GM18502 (cell line): ENCODE measurements at regions not wholly inside any gene's neighbourhood (a gene's known extent, or its start where the extent isn't known, plus 50 kb on each side); places are given as distances from the start of the nearest gene placed in this dataset.
A peak's percentile ranks its signal among the peaks of the same experiment; 100 is the strongest.

Experiments used
- ATAC-seq: cut with Tn5 transposase; IDR thresholded peaks from one replicate; pipeline ENCODE4 v1.9.1; 2021; ENCODE audit warnings: mild to moderate bottlenecking; ENCODE audit not compliant: unreplicated experiment, poor library complexity

DNA sequence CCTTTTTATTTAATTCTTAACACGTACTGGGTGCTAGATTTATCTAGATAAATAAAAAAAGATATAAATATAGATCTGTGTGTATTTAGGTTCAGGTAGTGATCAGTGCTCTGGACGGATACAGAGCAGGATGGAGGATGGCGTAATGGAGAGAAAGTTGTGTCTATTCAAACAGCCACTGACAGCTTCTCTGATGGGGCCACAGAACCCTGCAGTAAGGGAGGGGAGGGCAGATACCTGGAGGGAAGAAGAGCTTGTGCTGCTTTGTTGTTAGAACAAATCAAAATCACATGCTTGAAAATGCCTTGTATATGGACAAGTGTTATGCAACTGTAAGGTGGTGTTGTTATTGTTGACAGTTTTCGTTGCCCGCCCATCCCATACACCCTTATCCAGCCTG, 170.2 kb downstream of the UTP18 start:
- no peak for ATAC-seq

DNA sequence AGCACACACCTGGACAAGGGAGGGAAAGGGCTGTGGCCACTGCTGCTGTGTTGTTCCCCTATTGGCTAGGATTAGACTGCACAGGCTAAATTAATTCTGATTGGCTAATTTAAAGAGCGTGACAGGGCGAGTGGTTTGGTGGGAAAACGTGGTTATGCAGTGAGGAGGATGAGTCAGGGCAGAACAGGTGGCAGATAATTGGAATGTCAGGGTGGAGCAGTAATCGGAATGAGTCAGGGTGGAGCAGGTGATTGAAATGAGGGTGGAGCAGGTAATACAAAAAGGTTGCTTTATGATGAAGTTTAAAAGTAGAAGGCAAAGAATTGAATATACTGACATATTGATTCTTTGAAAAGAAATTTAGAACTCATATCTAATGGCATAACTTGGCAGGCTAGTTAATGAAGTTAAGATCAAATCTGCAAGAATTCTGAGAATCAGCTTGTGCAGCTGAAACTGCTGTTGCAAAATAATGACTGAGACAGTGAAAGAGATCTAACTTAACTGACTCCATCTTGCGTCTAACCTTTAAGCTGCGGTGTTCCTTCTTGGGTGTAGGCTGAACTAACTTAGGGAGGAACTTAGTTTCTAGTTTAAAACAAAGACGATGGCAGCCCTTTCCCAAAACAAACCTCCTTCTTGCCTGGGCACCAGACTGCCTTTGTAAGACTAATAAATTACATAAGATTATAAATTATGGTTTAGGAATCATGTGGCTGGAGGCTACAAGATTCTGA, 174.3 kb downstream of the UTP18 start:
- ATAC-seq: no peak

DNA sequence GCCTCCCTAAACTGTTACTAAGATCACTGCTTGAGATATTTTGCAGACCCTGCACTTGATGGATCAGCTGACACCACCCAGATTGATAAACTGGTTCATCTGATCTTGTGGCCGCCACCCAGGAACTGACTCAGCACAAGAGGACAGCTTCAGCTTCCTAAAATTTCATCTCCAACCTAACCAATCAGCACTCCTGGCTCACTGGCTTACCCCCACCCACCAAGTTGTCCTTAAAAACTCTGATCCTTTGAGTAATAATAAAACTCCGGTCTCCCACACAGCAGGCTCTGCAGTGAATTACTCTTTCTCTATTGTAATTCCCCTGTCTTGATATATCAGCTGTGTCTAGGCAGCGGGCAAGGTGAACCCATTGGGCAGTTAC, 174.8 kb downstream of the UTP18 start:
- ATAC-seq: no peak

DNA sequence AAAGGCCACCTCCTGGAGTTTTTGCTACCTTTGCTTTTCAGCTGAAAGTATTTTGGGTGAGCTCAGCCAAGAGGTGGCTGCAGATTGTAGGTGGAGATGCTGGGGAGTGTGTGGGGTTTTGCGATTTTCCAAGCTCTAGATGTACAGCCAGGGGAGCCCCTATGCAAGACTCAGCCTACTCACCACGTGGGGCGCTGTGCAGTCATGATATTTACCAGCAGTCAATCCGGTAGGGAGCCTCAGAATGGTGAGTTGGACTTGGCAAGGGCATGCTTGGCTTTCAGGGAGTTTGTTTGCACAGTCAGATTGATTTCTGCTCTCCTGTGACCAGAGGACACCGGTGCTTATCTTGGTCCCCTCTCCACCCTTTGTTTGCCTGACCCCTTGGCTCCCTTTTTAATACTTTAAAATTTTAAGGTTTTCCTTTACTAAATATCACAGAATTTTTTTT, 175.3 kb downstream of the UTP18 start:
- no peak for ATAC-seq

DNA sequence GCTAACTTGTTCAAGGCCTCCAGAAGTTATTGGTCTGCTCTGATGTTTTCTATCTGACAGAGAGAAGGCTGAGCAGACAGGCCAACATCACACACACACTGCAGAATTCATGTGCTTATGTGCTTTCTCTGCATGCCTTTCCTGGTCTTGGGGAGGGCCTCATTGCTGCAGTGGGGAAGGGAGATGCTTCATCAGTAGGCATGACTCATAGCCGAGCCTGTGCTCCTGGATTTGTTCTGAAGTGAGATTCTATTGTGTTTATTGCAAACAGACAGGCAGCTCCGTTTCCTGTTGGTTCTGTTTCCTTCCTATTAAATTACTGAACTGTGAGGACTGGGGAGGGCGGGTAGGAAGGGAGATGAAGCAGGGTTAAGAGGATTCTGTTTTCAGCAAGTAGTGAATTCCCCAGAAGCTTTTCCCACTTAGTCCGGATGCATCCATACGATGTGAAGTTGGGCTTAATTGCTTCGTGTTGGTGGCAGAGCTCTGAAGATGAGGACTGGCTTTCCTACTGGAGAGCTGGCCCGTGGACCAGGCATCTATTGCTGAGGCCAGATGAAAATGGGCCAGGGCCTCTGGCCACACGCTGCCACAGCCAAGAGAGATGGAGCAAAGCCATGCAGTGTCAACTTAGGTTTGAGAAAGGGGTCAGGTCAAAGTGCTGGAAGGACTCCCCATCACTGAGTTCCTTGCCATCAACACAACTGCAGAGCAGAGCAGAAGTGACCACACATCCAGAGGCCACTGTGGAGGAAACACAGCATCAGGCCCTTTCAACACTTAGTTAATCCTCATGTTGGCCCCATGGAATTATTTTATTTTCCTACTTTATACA, 179.3 kb downstream of the UTP18 start:
- ATAC-seq: no peak

DNA sequence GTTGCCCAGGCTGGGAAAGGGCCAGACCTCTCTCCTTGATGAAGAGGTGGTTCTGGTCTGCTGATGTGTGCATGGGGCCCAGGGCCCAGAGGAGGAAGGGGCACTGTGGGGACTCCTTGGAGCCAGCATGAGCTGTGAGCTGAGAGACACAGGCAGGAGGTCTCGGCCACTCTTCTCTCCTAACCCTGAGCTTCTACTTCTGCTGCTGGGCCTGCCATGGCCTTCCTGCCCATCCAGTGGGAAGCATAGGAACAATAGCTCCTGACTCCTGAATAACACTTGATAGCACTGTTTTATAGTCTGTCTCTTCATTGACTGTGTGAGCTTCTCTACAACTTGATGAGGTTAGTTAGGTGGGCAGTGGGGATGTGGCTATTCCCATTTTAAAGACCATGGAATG, 181.1 kb downstream of the UTP18 start:
- ATAC-seq: no peak

DNA sequence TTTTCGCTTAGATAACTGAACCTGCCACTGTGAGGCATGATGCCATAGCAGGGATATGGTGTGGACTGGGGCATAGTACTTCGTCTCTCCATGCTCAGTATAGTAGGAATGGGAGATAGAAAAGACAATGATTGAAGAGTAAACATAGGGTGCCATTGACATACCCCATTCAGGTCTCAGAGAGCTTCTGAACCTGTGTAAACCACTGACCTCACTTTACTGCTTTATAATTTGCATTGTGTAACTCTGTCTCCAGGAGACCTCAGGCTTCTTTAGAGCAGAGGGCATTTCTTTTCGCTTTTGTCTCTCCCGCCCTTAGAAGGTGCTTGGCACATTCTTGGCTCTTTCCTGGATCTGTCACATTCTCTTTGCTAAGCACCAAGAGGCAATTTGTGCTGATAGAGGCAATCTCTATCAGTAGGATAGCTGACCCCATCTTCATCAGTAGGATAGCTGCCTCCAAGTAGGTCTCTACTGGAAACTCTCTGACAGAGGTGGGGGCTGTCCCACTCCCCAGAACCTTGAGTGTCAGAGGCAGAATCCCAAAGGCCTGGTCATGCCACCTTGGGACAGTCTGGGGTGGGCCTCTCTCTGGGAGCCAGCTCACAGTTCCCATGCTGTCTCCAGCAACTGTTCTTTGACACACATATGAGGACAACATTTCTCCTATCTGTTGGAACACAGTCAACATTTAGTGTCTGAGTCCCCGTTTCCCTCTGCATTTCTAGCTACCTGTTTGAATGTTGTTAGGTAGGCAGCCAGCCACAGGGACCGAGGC, 181.9 kb downstream of the UTP18 start:
- no peak for ATAC-seq

DNA sequence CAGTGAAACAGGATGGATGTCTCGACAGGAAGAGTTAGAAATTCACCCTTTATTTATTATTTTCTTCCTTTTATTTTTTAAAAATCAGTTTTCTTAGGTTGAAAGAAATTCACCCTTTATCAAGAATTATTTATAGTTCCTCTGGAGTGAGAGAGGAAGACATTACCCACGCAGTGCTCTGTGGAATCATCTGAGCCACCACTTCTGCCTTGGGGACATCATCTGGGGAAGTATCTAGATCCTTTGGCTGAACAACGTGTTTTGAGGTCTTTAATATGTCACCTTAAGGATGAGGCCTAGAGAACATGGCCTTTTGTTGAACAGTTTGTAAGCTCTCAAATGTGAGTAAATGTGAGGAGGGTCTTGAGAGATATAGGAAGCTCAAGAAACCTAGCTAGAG, 183.3 kb downstream of the UTP18 start:
- no peak for ATAC-seq

DNA sequence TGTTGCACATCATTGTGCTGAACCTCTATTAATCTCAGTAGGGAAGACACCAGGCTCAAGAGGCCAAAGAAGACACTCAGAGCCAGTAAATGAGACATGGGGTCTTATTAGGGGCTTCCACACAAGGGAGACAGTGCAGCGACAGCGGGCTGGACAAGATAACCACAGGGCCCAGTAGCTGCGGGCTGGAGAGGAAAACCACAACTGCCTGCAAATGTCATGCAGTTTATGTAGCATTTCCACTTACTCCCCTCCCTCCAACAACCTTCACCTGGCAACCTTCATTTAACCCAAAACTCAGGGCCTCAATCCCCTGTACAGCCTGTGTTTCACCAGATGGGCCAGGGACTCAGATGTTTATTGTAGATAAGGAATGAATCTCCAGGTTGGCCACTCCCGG, 185.6 kb downstream of the UTP18 start:
- no peak for ATAC-seq

DNA sequence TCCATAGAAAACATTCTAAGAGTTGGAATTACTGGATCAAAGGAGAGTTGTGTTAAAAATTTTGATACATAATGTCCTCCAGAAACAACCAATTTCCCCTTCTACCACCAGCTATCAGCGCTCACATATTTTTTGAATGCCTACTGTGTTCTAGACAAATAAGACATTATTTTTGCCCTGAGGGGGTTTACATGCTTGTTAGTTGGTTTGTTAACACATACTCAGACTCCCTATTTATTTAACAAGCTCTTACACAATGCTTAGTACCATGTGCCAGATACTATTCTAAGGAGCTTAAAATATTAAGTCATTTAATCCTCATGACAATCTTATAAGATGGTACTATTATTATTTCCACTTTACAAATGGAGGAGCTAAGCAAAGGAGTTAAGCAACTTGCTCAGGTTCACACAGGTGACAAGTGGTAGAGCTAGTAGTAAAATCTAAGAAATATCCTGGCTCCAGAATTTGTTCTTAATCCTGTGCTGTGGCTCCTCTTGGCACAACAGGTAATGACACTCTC, 194.2 kb downstream of the UTP18 start:
- no peak for ATAC-seq

DNA sequence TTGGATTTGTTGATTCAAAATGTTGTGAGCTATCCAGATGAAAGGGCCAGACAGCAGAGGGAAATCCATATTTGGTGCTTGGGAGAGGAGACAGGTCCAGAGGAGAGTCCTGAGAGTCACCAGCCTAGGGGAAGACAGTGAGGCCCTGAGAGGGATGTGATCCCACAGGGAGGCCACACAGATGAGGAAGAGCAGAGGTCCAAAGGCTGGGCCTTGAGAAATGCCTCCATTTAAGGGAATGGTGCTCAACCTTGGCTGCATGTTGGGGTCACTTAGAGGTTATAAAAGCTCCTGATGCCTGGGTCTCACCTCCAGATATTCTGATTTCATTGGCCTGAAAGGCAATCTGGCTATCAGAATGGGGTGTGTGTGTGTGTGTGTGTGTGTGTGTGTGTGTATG, 194.9 kb downstream of the UTP18 start:
- no peak for ATAC-seq

DNA sequence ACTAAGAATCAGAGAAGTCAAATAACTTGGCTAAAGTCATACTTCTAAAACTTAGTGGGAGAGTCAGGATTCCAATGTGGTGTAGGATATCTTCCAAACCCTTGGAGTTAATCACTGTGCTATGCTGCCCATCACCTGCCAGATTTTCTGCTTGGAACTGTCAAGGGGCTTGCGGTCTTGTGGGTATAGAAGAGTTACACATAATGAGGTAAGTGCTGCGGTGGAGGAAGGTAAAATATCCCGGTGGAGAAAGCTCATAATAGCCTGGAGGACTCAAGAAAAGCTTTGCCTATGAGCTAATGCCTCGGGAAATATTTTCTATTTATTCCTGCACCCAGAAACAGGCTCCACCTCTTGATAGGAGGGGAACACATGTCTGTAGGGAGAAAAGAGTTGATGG, 195.6 kb downstream of the UTP18 start:
- no peak for ATAC-seq

DNA sequence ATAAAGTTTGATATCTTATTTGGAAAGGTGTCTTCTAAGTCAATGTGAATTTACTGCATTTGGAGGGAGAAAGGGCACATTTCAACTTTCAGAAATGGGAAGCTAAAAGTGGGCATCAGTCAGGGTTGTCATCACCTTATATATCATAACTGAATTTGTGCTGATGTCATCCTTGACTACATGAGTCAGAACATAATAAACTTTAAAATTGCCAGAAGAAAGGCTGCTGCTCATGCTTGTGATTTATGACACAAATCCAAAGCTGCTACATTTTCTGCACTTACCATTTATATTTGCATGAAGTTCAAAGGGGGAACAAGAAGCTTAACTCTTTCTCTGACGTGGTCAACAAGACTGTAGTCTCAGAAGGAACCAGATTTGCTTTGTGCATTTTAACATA, 196.6 kb downstream of the UTP18 start:
- ATAC-seq: no peak

DNA sequence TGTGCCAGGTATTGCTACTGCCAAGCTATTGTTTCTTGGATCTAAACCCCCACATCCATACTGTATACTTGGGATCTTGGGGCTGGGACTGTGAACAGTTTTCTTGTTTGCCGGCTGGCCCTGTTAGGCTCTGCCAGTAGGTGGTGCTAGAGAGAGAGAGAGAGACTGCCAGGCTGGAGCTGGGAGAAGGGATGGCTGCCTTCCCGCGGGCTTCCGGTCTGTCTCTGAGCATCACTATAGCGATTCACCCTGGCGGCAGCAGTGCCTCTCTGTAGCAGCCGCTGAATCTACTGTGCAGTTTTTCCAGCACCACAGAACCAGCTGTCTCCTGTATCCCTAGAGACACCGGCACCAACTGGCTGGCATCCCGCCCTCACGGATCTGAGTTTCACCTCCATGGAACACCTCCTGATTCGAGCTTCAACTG, 201.2 kb downstream of the UTP18 start:
- ATAC-seq: peak; percentile 58

DNA sequence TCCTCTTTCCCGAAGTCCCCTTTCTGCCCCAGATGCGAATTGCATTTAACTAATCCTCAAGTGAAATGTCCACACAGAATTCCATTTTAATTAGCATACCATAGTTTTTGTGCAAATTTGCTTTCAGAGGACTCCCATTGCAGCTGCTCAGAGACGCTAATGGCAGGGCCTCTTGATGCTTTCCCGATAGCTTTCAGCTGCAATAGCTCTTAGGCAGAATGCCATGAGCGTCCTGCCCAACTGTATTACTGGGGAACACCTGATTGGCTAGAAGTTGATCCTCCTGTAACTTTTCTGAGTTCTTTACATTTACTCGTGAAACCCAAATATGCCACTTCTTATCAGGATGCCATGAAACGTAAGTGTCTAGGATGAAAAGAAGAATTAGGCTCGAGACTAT, 203.0 kb downstream of the UTP18 start:
- ATAC-seq: no peak

DNA sequence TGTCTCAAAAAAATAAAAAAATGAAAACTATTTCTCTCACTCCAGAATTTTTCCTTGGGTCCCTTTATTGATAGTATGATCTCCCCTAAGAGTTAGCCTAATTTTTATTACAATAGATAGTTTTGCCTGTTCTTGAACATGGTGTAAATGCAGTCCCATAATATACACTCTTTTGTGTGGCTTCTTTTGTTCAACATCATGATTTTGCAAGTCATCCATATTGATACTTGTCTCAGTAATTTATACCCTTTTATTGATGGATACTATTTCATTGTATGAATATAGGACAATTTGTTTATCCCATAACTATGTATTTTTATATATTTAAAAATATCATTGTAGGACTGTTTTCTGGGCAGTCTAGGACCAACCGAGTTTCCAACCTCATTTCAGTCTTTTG, 207.0 kb downstream of the UTP18 start:
- ATAC-seq: no peak

DNA sequence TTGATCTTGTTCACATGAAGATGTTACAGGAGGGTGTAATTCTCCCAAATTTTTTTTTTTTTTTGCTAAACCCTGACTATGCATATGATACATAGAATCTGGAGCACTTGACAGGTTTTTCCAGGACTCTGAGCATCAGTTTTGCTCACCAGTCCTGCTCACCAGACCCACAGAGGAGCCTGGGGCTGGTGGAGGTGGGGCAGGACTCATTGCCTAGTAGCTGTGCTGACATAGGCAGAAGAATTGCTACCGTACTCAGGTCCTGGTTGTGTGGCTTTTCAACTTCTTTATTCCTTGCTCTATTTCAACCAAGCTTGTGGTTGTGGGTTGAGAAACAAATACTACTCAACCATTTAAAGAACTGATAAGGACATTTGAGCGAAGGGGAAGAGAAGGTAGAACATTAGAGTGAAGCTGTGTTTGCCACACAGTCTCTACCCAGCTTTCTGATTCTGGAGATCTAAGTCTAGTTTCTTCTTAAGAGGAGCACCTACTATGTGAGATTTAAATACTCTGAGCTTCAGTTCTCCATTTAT, 212.4 kb downstream of the UTP18 start:
- no peak for ATAC-seq

DNA sequence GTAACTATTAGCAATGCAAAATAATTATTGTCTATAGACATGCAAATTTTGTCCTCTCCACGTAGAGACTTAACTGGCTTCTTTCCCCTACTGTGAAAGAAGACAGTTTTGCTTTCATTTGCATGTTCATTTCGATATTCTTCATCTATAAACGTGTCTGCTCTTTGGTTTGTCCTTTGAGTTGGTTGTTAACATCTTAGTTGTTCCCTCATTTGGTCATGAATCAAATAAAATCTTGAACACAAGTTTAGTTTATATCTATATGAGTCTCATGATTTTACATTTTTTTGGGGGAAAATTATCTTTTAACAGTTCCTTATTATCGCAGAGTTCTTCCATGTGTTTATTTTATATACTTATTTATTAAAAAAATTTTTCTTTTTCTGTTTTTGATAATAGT, 214.4 kb downstream of the UTP18 start:
- ATAC-seq: no peak

DNA sequence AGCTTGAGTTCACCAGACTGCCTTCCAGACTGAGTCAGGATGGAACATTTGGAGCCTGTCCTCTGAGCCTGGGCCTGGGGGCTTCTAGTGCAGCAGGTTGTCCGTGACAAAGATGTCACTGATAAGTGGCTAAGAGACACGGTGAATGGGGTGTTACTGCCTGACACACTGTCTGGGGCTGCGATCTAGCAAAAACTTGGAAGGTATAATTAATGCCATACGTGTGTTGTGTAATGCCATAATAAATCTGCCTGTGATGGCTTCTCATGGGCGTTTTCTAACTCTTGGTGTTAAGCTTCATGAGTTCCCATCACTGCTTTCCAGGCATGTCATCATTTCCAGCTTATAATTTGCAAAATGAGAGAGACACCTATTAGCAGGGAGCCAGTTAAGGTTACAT, 215.4 kb downstream of the UTP18 start:
- ATAC-seq: no peak

DNA sequence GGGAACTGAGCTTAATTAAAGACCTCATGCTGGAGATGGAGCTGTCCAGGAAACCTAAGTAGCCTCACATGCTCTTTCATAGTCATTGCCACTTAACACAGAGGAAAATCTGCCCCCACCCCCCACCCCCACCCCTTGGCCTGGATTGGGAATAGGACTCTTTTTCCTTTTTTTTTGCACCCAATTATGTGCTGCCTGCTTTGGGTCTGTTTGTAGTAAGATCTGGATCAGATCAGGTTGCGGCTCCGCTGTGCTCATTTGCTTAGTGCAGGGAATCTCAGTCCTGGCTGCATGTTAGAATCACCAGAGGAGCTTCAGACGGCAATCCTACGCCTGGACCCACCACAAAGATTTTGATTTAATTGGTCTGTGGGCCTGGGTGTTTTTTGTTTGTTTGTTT, 219.0 kb downstream of the UTP18 start:
- no peak for ATAC-seq

DNA sequence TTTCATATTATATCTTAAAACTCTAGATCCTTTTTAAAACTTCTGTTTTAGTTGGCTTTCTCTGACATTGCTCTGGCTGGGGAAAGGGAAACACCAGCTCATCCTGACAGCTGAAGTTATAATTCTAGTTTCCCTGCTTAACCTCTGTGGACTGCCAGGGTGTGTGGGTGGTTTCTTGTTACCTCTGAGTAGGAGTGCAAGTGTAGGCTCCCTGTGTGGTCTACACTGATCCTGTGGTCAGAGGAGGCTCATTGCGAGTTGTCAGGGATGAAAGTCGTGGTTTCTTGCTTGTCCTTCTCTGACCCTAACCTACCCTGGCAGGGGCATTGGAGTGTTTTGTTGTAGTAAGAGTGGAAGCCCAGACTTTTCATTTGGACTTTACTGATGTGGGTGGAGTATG, 221.0 kb downstream of the UTP18 start:
- no peak for ATAC-seq
